Vagina (tissue), 2 donors: ENCODE measurements at regions not wholly inside any gene's neighbourhood (a gene's known extent, or its start where the extent isn't known, plus 50 kb on each side); places are given as distances from the start of the nearest gene placed in this dataset.

Experiments
- POLR2A ChIP-seq, 2 donors: fragments of 450-650 bp; IDR thresholded peaks; one replicate each; pipeline ENCODE4 v1.6.1; 2017; ENCODE audit warnings: antibody characterized with exemption in 2 of 2, mild to moderate bottlenecking in 2 of 2, moderate library complexity in 2 of 2
- POLR2AphosphoS5 ChIP-seq, 2 donors: sonication (generic); formaldehyde crosslinking; IDR thresholded peaks; one replicate each; pipeline ENCODE4 v1.9.0; 2017; ENCODE audit warnings: antibody characterized with exemption in 2 of 2, mild to moderate bottlenecking in 2 of 2, low read depth in 1 of 2; ENCODE audit not compliant: insufficient read depth in 1 of 2

DNA sequence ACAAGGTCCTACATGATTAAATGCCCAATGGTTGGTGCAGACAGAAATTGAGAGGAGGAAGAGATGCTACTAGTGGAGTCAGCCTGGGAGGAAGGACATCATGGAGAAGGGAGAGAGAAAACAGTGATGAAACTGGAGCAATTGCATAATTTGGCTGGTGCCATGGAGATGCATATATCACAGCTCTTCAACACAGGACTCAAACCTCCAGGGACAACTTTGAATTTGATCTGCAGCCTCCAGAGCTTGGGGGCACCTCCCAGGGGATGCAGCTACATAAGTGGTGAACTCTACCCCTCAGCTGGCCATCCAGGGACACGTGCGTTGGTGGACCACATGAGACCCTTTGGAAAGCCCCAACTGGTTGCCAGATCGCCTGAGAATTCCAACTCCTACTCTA is 80.4 kb downstream of the CTAGE1 start:
- TF ChIP-seq POLR2AphosphoS5 (IDR thresholded peaks at IDR 0.05; ENCODE audit: insufficient read depth in 1 of 2, low read depth in 1 of 2), result no peak
- TF ChIP-seq POLR2A (IDR thresholded peaks at IDR 0.05), result no peak
